HL-60 (cell line): ENCODE measurements at regions not wholly inside any gene's neighbourhood (a gene's known extent, or its start where the extent isn't known, plus 50 kb on each side); places are given as distances from the start of the nearest gene placed in this dataset.

Source experiments
- DNase-seq, 2 experiments: peaks; one replicate each; pipeline ENCODE4 v3.0.0-alpha.2; 2010 to 2020; ENCODE audit warnings: low read depth in 1 of 2, low spot score in 1 of 2
- H3K27ac ChIP-seq: fragments of 250-450 bp; sonication (Bioruptor Pico); replicated peaks from 2 replicates; pipeline ENCODE4 v1.5.1; 2020; ENCODE audit warnings: mild to moderate bottlenecking, moderate library complexity
- H3K27me3 ChIP-seq: fragments of 250-450 bp; sonication (Bioruptor Pico); 2 replicates; pipeline ENCODE4 v1.5.1; 2021; ENCODE audit warnings: mild to moderate bottlenecking, moderate library complexity; ENCODE audit not compliant: insufficient read depth, poor library complexity, severe bottlenecking
- H3K4me3 ChIP-seq: replicated peaks from 2 replicates; pipeline ENCODE4 v1.5.1; 2011; ENCODE audit warnings: mild to moderate bottlenecking, control low read depth, low read length; ENCODE audit not compliant: insufficient read depth
- CTCF ChIP-seq: IDR thresholded peaks from one replicate; pipeline ENCODE4 v1.5.1; 2011; ENCODE audit warnings: low read length, control low read depth, inconsistent platforms; ENCODE audit not compliant: insufficient read depth
- GABPA ChIP-seq: IDR thresholded peaks from 2 replicates; pipeline ENCODE4 v1.6.1; 2012; ENCODE audit warnings: low read depth
- POLR2AphosphoS5 ChIP-seq: IDR thresholded peaks from 2 replicates; pipeline ENCODE4 v1.6.1; 2012; ENCODE audit warnings: low read depth
- REST ChIP-seq: IDR thresholded peaks from 2 replicates; pipeline ENCODE4 v1.6.1; 2012; ENCODE audit warnings: low read depth; ENCODE audit not compliant: insufficient replicate concordance
- SPI1 ChIP-seq: IDR thresholded peaks from 2 replicates; pipeline ENCODE4 v1.6.1; 2012; ENCODE audit warnings: low read depth, mild to moderate bottlenecking, borderline replicate concordance

- DNase-seq, result no peak
- no peak overlapping the region for H3K27ac ChIP-seq
These were observed 552.2 kb downstream of the ZNF608 start for GRCh38 chr5:124194282-124194681.

GRCh38 chr5:124193371-124193789 lies 553.1 kb downstream of the ZNF608 start:
- Histone ChIP-seq H3K4me3 (no peak overlapping the region), H3K27me3 (no peaks in the 10 kb centered on the region), H3K27ac (no peak overlapping the region)
- TF ChIP-seq CTCF (no peak), GABPA (no peak), POLR2AphosphoS5 (no peak), REST (no peak), SPI1 (no peak)
- DNase-seq, result no peak

More at GRCh38 chr5:124194282-124194681, 552.2 kb downstream of the ZNF608 start:
- no peak for TF ChIP-seq REST
- TF ChIP-seq SPI1, result no peak
- TF ChIP-seq GABPA, result no peak
- no peak for TF ChIP-seq POLR2AphosphoS5
- TF ChIP-seq CTCF, result no peak
- H3K27me3 ChIP-seq, result no peaks in the 10 kb centered on the region
- no peak overlapping the region for H3K4me3 ChIP-seq

GRCh38 chr5:124192716-124193115 lies 553.7 kb downstream of the ZNF608 start:
- Histone ChIP-seq H3K4me3 (no peak overlapping the region), H3K27ac (no peak overlapping the region), H3K27me3 (no peaks in the 10 kb centered on the region)
- TF ChIP-seq CTCF, result no peak
- TF ChIP-seq SPI1, result no peak
- TF ChIP-seq POLR2AphosphoS5, result no peak
- TF ChIP-seq REST, result no peak
- TF ChIP-seq GABPA, result no peak
- DNase-seq, result no peak
